H1 (cell line): ENCODE measurements at regions not wholly inside any gene's neighbourhood (a gene's known extent, or its start where the extent isn't known, plus 50 kb on each side); places are given as distances from the start of the nearest gene placed in this dataset.

Experiments used
- CTCF ChIA-PET: fragments of 300-600 bp; sonication (Branson Sonifier 250); formaldehyde crosslinking; loops from one replicate; lab custom pipeline; 2021; ENCODE audit not compliant: partially characterized antibody; lab: Charles Lee
- POLR2A ChIA-PET: fragments of 300-600 bp; sonication (Branson Sonifier 250); formaldehyde crosslinking; loops from one replicate; lab custom pipeline; 2021; ENCODE audit warnings: inconsistent platforms; ENCODE audit not compliant: partially characterized antibody; lab: Charles Lee
- DNase-seq, 2 experiments: peaks; one replicate each; pipeline versions ENCODE4 v3.0.0 to v3.0.0-alpha.2; 2010 to 2022; ENCODE audit warnings: low spot score in 2 of 2, low read depth in 1 of 2, mixed read lengths in 1 of 2
- FAIRE-seq: peaks from 2 replicates; lab custom pipeline; 2011; peaks lifted over from hg19 to GRCh38; lab: Jason Lieb, UNC
- H2AFZ ChIP-seq: 2 replicates; pipeline ENCODE4 v1.8.1; 2012; ENCODE audit warnings: low read length, inconsistent platforms
- H2AK5ac ChIP-seq: 2 replicates; pipeline ENCODE4 v1.6.1; 2013; ENCODE audit warnings: low read depth, low read length
- H2BK120ac ChIP-seq: replicated peaks from 2 replicates; pipeline ENCODE3; 2013; ENCODE audit warnings: low read depth, low read length, inconsistent platforms
- H2BK12ac ChIP-seq: 2 replicates; pipeline ENCODE4 v1.6.1; 2013; ENCODE audit warnings: low read depth, low read length
- H2BK15ac ChIP-seq: 2 replicates; pipeline ENCODE4 v1.6.1; 2013; ENCODE audit warnings: low read length
- H2BK20ac ChIP-seq: 2 replicates; pipeline ENCODE4 v1.6.1; 2013; ENCODE audit warnings: low read length
- H2BK5ac ChIP-seq: 2 replicates; pipeline ENCODE4 v1.6.1; 2013; ENCODE audit warnings: low read depth, low read length
- H3K14ac ChIP-seq: 2 replicates; pipeline ENCODE4 v1.6.1; 2013; ENCODE audit warnings: inconsistent platforms; ENCODE audit not compliant: insufficient read length
- H3K18ac ChIP-seq: 2 replicates; pipeline ENCODE4 v1.6.1; 2013; ENCODE audit warnings: low read length; ENCODE audit errors: extremely low read depth
- H3K23ac ChIP-seq: 2 replicates; pipeline ENCODE4 v1.6.1; 2013; ENCODE audit warnings: inconsistent platforms; ENCODE audit not compliant: insufficient read length
- H3K23me2 ChIP-seq: 2 replicates; pipeline ENCODE4 v1.6.1; 2013; ENCODE audit warnings: low read depth, low read length
- H3K27ac ChIP-seq: 2 replicates; pipeline ENCODE4 v1.6.1; 2011; ENCODE audit warnings: low read depth, low read length, inconsistent platforms
- H3K27me3 ChIP-seq, 4 experiments: replicated peaks in 1 of 4; 1 replicate in 1 of 4; 2 replicates in 3 of 4; pipeline versions ENCODE4 v1.6.1 to v1.8.1; 2011 to 2013; ENCODE audit warnings: low read length in 3 of 4, mild to moderate bottlenecking in 3 of 4, inconsistent platforms in 2 of 4, mixed read lengths in 2 of 4, moderate library complexity in 1 of 4; ENCODE audit not compliant: control insufficient read depth in 3 of 4, insufficient read depth in 3 of 4; ENCODE audit errors: extremely low read depth in 1 of 4
- H3K36me3 ChIP-seq, 4 experiments: 2 replicates each; pipeline versions ENCODE4 v1.6.1 to v1.8.1; 2011 to 2013; ENCODE audit warnings: mild to moderate bottlenecking in 4 of 4, low read length in 3 of 4, moderate library complexity in 2 of 4, control low read depth in 1 of 4, inconsistent platforms in 1 of 4; ENCODE audit not compliant: insufficient read depth in 4 of 4, control insufficient read depth in 2 of 4
- H3K4ac ChIP-seq: replicated peaks from 2 replicates; pipeline ENCODE3; 2013; ENCODE audit warnings: low read length, low read depth, mixed read lengths, inconsistent platforms; ENCODE audit not compliant: insufficient read length
- H3K4me1 ChIP-seq, 4 experiments: replicated peaks in 1 of 4; 1 replicate in 1 of 4; 2 replicates in 3 of 4; pipeline versions ENCODE4 v1.6.1 to v1.8.1; 2011 to 2013; ENCODE audit warnings: low read length in 3 of 4, inconsistent platforms in 2 of 4, mixed read lengths in 1 of 4; ENCODE audit not compliant: insufficient read depth in 4 of 4, control insufficient read depth in 3 of 4
- H3K4me2 ChIP-seq, 2 experiments: 2 replicates each; pipeline versions ENCODE4 v1.6.1 to v1.8.1; 2011 to 2013; ENCODE audit warnings: low read depth in 2 of 2, low read length in 2 of 2, control low read depth in 1 of 2, inconsistent platforms in 1 of 2, mild to moderate bottlenecking in 1 of 2; ENCODE audit not compliant: insufficient read depth in 1 of 2
- H3K4me3 ChIP-seq, 4 experiments: fragments of 200-600, 300-600 bp in 1 of 4; sonication (generic), shearing (Covaris generic), sonication (Bioruptor Twin) in 1 of 4; 2 replicates each; pipeline versions ENCODE4 v1.5.1 to v1.8.1; 2011 to 2016; ENCODE audit warnings: low read length in 4 of 4, low read depth in 3 of 4, control low read depth in 2 of 4, inconsistent platforms in 2 of 4, mild to moderate bottlenecking in 2 of 4, mixed read lengths in 1 of 4, moderate library complexity in 1 of 4; ENCODE audit not compliant: insufficient read depth in 2 of 4; ENCODE audit errors: extremely low read depth in 1 of 4
- H3K56ac ChIP-seq: replicated peaks from 2 replicates; pipeline ENCODE3; 2013; ENCODE audit warnings: low read depth, mild to moderate bottlenecking, mixed read lengths, low read length, inconsistent platforms; ENCODE audit not compliant: insufficient read length
- H3K79me1 ChIP-seq: 2 replicates; pipeline ENCODE4 v1.6.1; 2013; ENCODE audit warnings: low read depth, low read length, control low read depth
- H3K79me2 ChIP-seq, 2 experiments: 2 replicates each; pipeline versions ENCODE4 v1.6.1 to v1.8.1; 2012 to 2013; ENCODE audit warnings: low read length in 2 of 2, mild to moderate bottlenecking in 2 of 2, inconsistent platforms in 1 of 2; ENCODE audit not compliant: insufficient read depth in 2 of 2, control insufficient read depth in 1 of 2
- H3K9ac ChIP-seq, 4 experiments: replicated peaks in 1 of 4; 1 replicate in 1 of 4; 2 replicates in 3 of 4; pipeline versions ENCODE4 v1.6.1 to v1.8.1; 2011 to 2013; ENCODE audit warnings: low read depth in 3 of 4, low read length in 3 of 4, control low read depth in 2 of 4, mild to moderate bottlenecking in 2 of 4, moderate library complexity in 2 of 4, inconsistent platforms in 1 of 4; ENCODE audit errors: extremely low read depth in 1 of 4
- H3K9me3 ChIP-seq, 2 experiments: 2 replicates each; pipeline versions ENCODE4 v1.6.1 to v1.8.1; 2012 to 2013; ENCODE audit warnings: mild to moderate bottlenecking in 2 of 2, moderate library complexity in 2 of 2, control low read depth in 1 of 2, inconsistent platforms in 1 of 2, low read depth in 1 of 2, low read length in 1 of 2, mixed read lengths in 1 of 2; ENCODE audit not compliant: insufficient read depth in 2 of 2
- H4K20me1 ChIP-seq, 2 experiments: replicated peaks in 1 of 2; 2 replicates each; pipeline versions ENCODE3 to v1.8.1; 2011 to 2013; ENCODE audit warnings: inconsistent platforms in 2 of 2, low read length in 2 of 2, mild to moderate bottlenecking in 1 of 2; ENCODE audit not compliant: insufficient read depth in 2 of 2, control insufficient read depth in 1 of 2
- H4K5ac ChIP-seq: 2 replicates; pipeline ENCODE4 v1.6.1; 2013; ENCODE audit warnings: low read length, low read depth, mixed read lengths, inconsistent platforms; ENCODE audit not compliant: insufficient read length
- H4K8ac ChIP-seq: 2 replicates; pipeline ENCODE4 v1.8.0; 2013; ENCODE audit warnings: mild to moderate bottlenecking, moderate library complexity, low read length, inconsistent platforms; ENCODE audit not compliant: insufficient read depth; ENCODE audit errors: extremely low read depth
- H4K91ac ChIP-seq: replicated peaks from 2 replicates; pipeline ENCODE3; 2013; ENCODE audit warnings: low read length, mixed read lengths, inconsistent platforms; ENCODE audit not compliant: insufficient read length
- ASH2L ChIP-seq: fragments of 200-600, 300-600 bp; sonication (generic); IDR thresholded peaks from one replicate; pipeline ENCODE4 v1.7.1; 2017; ENCODE audit warnings: low read length
- CEBPB ChIP-seq: IDR thresholded peaks from 2 replicates; pipeline ENCODE4 v1.6.1; 2012; ENCODE audit warnings: low read depth, low read length
- CHD1 ChIP-seq: IDR thresholded peaks from 2 replicates; pipeline ENCODE4 v1.6.1; 2012; ENCODE audit warnings: low read depth, low read length, improper control_type of control experiment
- CTBP2 ChIP-seq: IDR thresholded peaks from 2 replicates; pipeline ENCODE4 v1.7.0; 2011; ENCODE audit warnings: borderline replicate concordance, mild to moderate bottlenecking, moderate library complexity, mixed read lengths, low read length; ENCODE audit not compliant: insufficient read depth, insufficient read length
- HDAC6 ChIP-seq: IDR thresholded peaks from one replicate; pipeline ENCODE4 v1.7.1; 2012; ENCODE audit warnings: low read depth, mild to moderate bottlenecking, inconsistent platforms, low read length, moderate library complexity
- KDM1A ChIP-seq: fragments of 200-600, 300-600 bp; sonication (generic); IDR thresholded peaks from 2 replicates; pipeline ENCODE4 v1.7.1; 2016; ENCODE audit warnings: mild to moderate bottlenecking, low read length, borderline replicate concordance
- PHF8 ChIP-seq: fragments of 200-600 bp; sonication (generic); conservative IDR thresholded peaks from 2 replicates; pipeline ENCODE4 v1.7.1; 2012; ENCODE audit warnings: low read depth, mild to moderate bottlenecking, inconsistent platforms, low read length, moderate library complexity
- RXRA ChIP-seq: IDR thresholded peaks from 2 replicates; pipeline ENCODE4 v1.6.1; 2011; ENCODE audit warnings: low read depth, mild to moderate bottlenecking, low read length, moderate library complexity; ENCODE audit not compliant: insufficient read depth
- SIN3A ChIP-seq, 2 experiments: IDR thresholded peaks in 1 of 2; conservative IDR thresholded peaks in 1 of 2; 2 replicates each; pipeline ENCODE4 v1.6.1; 2011 to 2012; ENCODE audit warnings: low read length in 2 of 2, improper control_type of control experiment in 1 of 2, low read depth in 1 of 2, mild to moderate bottlenecking in 1 of 2
- SP2 ChIP-seq: IDR thresholded peaks from 2 replicates; pipeline ENCODE4 v1.6.1; 2012; ENCODE audit warnings: mild to moderate bottlenecking, low read length, inconsistent platforms
- WGBS, 2 experiments: shearing (Covaris generic) in 1 of 2; methylation state at CpG; one replicate each; pipeline versions ENCODE4 v1.1.6 to v1.1.7; 2013 to 2015; ENCODE audit warnings: low lambda C conversion rate in 2 of 2, mixed read lengths in 2 of 2, inconsistent platforms in 1 of 2, low coverage in 1 of 2, missing lambda C conversion rate in 1 of 2; ENCODE audit not compliant: insufficient replicate concordance in 2 of 2, insufficient coverage in 1 of 2, insufficient read length in 1 of 2; ENCODE audit errors: extremely low coverage in 1 of 2, missing lambda C conversion rate in 1 of 2; 5-methylcytosine and 5-hydroxymethylcytosine counted together

- Histone ChIP-seq H2BK120ac (no peak overlapping the region), H2BK15ac (no peak overlapping the region), H3K36me3 (no peaks in the 10 kb centered on the region), H3K9ac (no peak overlapping the region), H3K79me2 (no peaks in the 10 kb centered on the region), H3K27ac (no peak overlapping the region), H3K9me3 (no peaks in the 10 kb centered on the region), H3K23ac (no peak overlapping the region), H3K23me2 (no peaks in the 10 kb centered on the region), H3K14ac (no peak overlapping the region), H2AFZ (no peak overlapping the region), H2AK5ac (no peak overlapping the region), H2BK20ac (no peak overlapping the region), H4K5ac (no peak overlapping the region), H4K20me1 (no peaks in the 10 kb centered on the region), H3K27me3 (no peaks in the 10 kb centered on the region), H3K56ac (no peak overlapping the region), H3K4ac (no peak overlapping the region), H4K91ac (no peak overlapping the region), H2BK12ac (no peak overlapping the region), H2BK5ac (no peak overlapping the region), H3K4me2 (no peak overlapping the region), H3K4me1 (peaks cover 2 to 5% (median 4%) of the 10 kb centered on the region in 4 experiments; a peak in 4 of 7 replicates), H4K8ac (no peak overlapping the region), H3K4me3 (no peak overlapping the region), H3K79me1 (no peaks in the 10 kb centered on the region), H3K18ac (no peak overlapping the region)
- POLR2A ChIA-PET = no interaction called here
- CTCF ChIA-PET = interaction anchor here (1.1 kb wide), 1 partner anchor 24 kb away, joined by 4 read pairs; no protein-coding TSS in a partner anchor
- DNase-seq (no peak), FAIRE-seq (no peak)
- 94% methylated on average over 7 of the region's 7 CpGs; no CpG with 5 or more reads in 1 of the 2 experiments for WGBS, 2 experiments
- TF ChIP-seq SP2 (no peak), KDM1A (no peak), CEBPB (no peak), RXRA (no peak), HDAC6 (no peak), CHD1 (no peak), SIN3A (conservative IDR thresholded peaks at IDR 0.05 in 1 of 2, IDR thresholded peaks at IDR 0.05 in 1 of 2; ENCODE audit: low read depth in 1 of 2, low read length in 2 of 2) (no peak), CTBP2 (no peak), PHF8 (no peak), ASH2L (no peak)
These were observed 263.3 kb downstream of the ABHD5 start for GRCh38 chr3:43953814-43954692.
